OCI-LY3 (cell line): ENCODE measurements at regions not wholly inside any gene's neighbourhood (a gene's known extent, or its start where the extent isn't known, plus 50 kb on each side); places are given as distances from the start of the nearest gene placed in this dataset.

Source experiments
- H2AFZ ChIP-seq: fragments of 200-600, 300-600 bp; shearing (Covaris generic); 2 replicates; pipeline ENCODE4 v1.6.0; 2014; ENCODE audit warnings: antibody characterized with exemption, low read depth, low read length
- H3K27ac ChIP-seq: fragments of 200-600, 300-600 bp; sonication (generic); 2 replicates; pipeline ENCODE4 v1.5.1; 2014; ENCODE audit warnings: mild to moderate bottlenecking, low read length, moderate library complexity, mixed read lengths
- H3K27me3 ChIP-seq: fragments of 200-600, 300-600 bp; sonication (generic); 2 replicates; pipeline ENCODE4 v1.6.1; 2014; ENCODE audit warnings: low read depth, low read length, mixed read lengths
- H3K36me3 ChIP-seq: fragments of 200-600, 300-600 bp; sonication (generic); replicated peaks from 2 replicates; pipeline ENCODE3; 2014; ENCODE audit warnings: low read depth, low read length, mixed read lengths
- H3K4me1 ChIP-seq: fragments of 300-600, 200-600 bp; sonication (generic); 2 replicates; pipeline ENCODE4 v1.6.1; 2014; ENCODE audit warnings: low read length, mixed read lengths
- H3K4me2 ChIP-seq: fragments of 200-600, 300-600 bp; sonication (generic); 2 replicates; pipeline ENCODE4 v1.6.1; 2014; ENCODE audit warnings: low read length, mixed read lengths
- H3K4me3 ChIP-seq: fragments of 300-600, 200-600 bp; sonication (generic); 2 replicates; pipeline ENCODE4 v1.5.1; 2014; ENCODE audit warnings: antibody characterized with exemption, mild to moderate bottlenecking, low read length, moderate library complexity
- H3K79me2 ChIP-seq: fragments of 300-600, 200-600 bp; shearing (Covaris generic); 2 replicates; pipeline ENCODE4 v1.6.1; 2014; ENCODE audit warnings: mild to moderate bottlenecking, low read length, mixed read lengths
- H3K9ac ChIP-seq: fragments of 300-600, 200-600 bp; shearing (Covaris generic); 2 replicates; pipeline ENCODE4 v1.6.0; 2014; ENCODE audit warnings: mild to moderate bottlenecking, low read length, moderate library complexity
- H3K9me3 ChIP-seq: fragments of 200-600, 300-600 bp; shearing (Covaris generic); 2 replicates; pipeline ENCODE4 v1.6.1; 2014; ENCODE audit warnings: low read length, mixed read lengths; ENCODE audit not compliant: insufficient read depth
- H4K20me1 ChIP-seq: fragments of 200-600, 300-600 bp; sonication (generic); 2 replicates; pipeline ENCODE4 v1.6.1; 2016; ENCODE audit warnings: low read length, mixed read lengths; ENCODE audit not compliant: insufficient read depth
- CTCF ChIP-seq: fragments of 200-600, 300-600 bp; sonication (generic); IDR thresholded peaks from 2 replicates; pipeline ENCODE4 v1.5.1; 2014; ENCODE audit warnings: antibody characterized with exemption, low read length, low read depth
- EZH2phosphoT487 ChIP-seq: fragments of 200-600 bp; shearing (Covaris generic); IDR thresholded peaks from 2 replicates; pipeline ENCODE4 v1.6.1; 2018; ENCODE audit warnings: antibody characterized with exemption, mixed run types, low read depth

- H3K27me3 ChIP-seq = no peaks in the 10 kb centered on the region
- TF ChIP-seq CTCF = no peak
- no peak for TF ChIP-seq EZH2phosphoT487
- no peaks in the 10 kb centered on the region for H3K36me3 ChIP-seq
- H3K9ac ChIP-seq = no peak overlapping the region
- H3K4me2 ChIP-seq = 0 out of 2 replicates have a peak overlapping the region, but pooled peaks have one; percentile 7
- H4K20me1 ChIP-seq = no peaks in the 10 kb centered on the region
- no peaks in the 10 kb centered on the region for H3K79me2 ChIP-seq
- no peak overlapping the region for H3K4me3 ChIP-seq
- H2AFZ ChIP-seq = no peak overlapping the region
- no peaks in the 10 kb centered on the region for H3K9me3 ChIP-seq
- no peak overlapping the region for H3K27ac ChIP-seq
- H3K4me1 ChIP-seq = no peaks in the 10 kb centered on the region
Observed at GRCh38 chr5:4258170-4258569, 662.5 kb downstream of the IRX1 start.

GRCh38 chr5:4271193-4271592 lies 675.6 kb downstream of the IRX1 start:
- no peak for TF ChIP-seq CTCF
- TF ChIP-seq EZH2phosphoT487 = no peak
- Histone ChIP-seq H3K4me3 (no peak overlapping the region), H3K27ac (no peak overlapping the region), H3K4me2 (no peak overlapping the region), H3K79me2 (no peaks in the 10 kb centered on the region), H3K9me3 (no peaks in the 10 kb centered on the region), H3K9ac (no peak overlapping the region), H2AFZ (no peak overlapping the region), H3K36me3 (no peaks in the 10 kb centered on the region), H3K27me3 (no peaks in the 10 kb centered on the region), H3K4me1 (no peaks in the 10 kb centered on the region), H4K20me1 (no peaks in the 10 kb centered on the region)

GRCh38 chr5:4275232-4275631 lies 679.6 kb downstream of the IRX1 start:
- Histone ChIP-seq H3K4me3 (no peak overlapping the region), H3K9me3 (no peaks in the 10 kb centered on the region), H3K4me2 (no peak overlapping the region), H4K20me1 (no peaks in the 10 kb centered on the region), H3K36me3 (no peaks in the 10 kb centered on the region), H3K79me2 (no peaks in the 10 kb centered on the region), H3K27ac (no peak overlapping the region), H3K27me3 (no peaks in the 10 kb centered on the region), H3K9ac (no peak overlapping the region), H3K4me1 (no peaks in the 10 kb centered on the region), H2AFZ (no peak overlapping the region)
- TF ChIP-seq CTCF (no peak), EZH2phosphoT487 (no peak)

DNA sequence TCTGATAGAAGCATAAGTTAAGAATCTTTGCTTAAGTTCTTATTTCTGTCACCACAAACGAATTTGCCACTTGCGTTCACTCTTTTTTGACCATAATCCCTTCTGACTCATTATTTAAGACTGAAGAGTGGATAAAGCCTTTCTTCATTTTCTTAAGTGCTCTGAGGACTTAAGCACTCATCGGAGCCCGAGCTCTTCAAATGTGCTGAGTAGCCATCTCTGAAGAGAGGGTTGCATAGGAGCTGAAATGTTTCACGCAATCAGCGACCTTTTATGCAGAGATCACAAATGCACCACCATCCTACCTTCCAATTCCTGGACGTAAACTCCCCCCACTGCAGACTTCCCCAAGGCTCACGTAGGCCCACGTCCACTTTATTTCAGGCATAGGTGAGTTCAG lies 699.2 kb downstream of the IRX1 start:
- Histone ChIP-seq H2AFZ (no peak overlapping the region), H3K9me3 (no peaks in the 10 kb centered on the region), H4K20me1 (no peaks in the 10 kb centered on the region), H3K27me3 (no peaks in the 10 kb centered on the region), H3K27ac (no peak overlapping the region), H3K4me2 (no peak overlapping the region), H3K4me3 (no peak overlapping the region), H3K36me3 (no peaks in the 10 kb centered on the region), H3K9ac (no peak overlapping the region), H3K4me1 (peaks cover 6% of the 10 kb centered on the region), H3K79me2 (no peaks in the 10 kb centered on the region)
- TF ChIP-seq CTCF (no peak), EZH2phosphoT487 (no peak)
